ENCODE measurements at regions not wholly inside any gene's neighbourhood (a gene's known extent, or its start where the extent isn't known, plus 50 kb on each side); places are given as distances from the start of the nearest gene placed in this dataset.

DNA sequence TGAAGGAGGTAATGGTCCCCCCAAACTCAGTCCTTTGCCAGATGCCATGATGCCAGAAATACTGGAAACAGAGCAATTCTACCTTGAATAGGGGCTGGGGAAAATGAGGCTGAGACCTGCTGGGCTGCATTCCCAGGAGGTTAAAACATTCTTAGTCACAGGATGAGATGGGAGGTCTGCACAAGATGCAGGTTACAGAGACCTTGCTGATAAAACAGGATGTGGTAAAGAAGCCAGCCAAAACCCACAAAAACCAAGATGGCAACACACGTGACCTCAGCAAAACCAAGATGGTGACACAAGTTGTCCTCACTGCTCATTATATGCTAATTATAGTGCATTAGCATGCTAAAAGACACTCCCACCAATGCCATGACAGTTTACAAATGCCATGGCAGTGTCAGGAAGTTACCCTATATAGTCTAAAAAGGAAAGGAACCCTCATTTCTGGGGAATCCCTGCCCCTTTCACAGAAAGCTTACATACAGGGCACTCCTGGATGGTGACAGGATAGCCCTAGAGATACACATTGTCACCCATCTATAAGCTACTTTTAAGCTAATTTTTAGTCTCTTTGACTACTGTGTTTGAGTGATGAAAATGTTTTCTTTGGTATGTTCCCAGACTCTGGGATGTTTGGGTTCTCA lies 979.7 kb downstream of the TBC1D32 start:
- Histone ChIP-seq H3K27me3 (no peaks in the 10 kb centered on the region), H3K36me3 (no peaks in the 10 kb centered on the region), H3K27ac (no peak overlapping the region), H3K9me3 (no peaks in the 10 kb centered on the region), H3K4me1 (no peaks in the 10 kb centered on the region), H3K4me3 (no peak overlapping the region)
- intact Hi-C loops (cut with DNase I; ENCODE audit: low total_unique reads), result no loop called here
- TF ChIP-seq, protein P1, sequence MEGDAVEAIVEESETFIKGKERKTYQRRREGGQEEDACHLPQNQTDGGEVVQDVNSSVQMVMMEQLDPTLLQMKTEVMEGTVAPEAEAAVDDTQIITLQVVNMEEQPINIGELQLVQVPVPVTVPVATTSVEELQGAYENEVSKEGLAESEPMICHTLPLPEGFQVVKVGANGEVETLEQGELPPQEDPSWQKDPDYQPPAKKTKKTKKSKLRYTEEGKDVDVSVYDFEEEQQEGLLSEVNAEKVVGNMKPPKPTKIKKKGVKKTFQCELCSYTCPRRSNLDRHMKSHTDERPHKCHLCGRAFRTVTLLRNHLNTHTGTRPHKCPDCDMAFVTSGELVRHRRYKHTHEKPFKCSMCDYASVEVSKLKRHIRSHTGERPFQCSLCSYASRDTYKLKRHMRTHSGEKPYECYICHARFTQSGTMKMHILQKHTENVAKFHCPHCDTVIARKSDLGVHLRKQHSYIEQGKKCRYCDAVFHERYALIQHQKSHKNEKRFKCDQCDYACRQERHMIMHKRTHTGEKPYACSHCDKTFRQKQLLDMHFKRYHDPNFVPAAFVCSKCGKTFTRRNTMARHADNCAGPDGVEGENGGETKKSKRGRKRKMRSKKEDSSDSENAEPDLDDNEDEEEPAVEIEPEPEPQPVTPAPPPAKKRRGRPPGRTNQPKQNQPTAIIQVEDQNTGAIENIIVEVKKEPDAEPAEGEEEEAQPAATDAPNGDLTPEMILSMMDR (IDR thresholded peaks at IDR 0.05), result no peak
- no peak for TF ChIP-seq POLR2A (IDR thresholded peaks at IDR 0.05)
- no peak for DNase-seq

DNA sequence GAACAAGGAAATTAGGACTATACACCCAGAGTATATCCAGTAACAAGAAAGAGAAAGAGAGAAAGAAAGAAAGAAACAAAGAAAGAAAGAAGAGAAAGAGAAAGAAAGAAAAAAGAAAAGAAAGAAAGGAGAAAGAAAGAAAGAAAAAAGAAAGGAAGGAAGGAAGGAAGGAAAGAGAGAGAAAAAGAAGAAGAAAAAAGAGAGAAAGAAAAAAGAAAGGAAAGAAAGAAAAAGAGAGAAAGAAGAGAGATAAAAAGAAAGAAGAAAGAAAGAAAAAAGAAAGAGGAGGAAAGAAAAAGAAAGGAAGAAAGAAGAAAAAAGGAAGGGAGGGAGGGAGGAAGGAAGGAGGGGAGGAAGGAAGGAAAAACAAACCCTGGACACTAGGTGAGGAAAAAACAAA lies 981.8 kb downstream of the TBC1D32 start:
- Histone ChIP-seq H3K27me3 (no peaks in the 10 kb centered on the region), H3K36me3 (no peaks in the 10 kb centered on the region), H3K9me3 (no peaks in the 10 kb centered on the region), H3K4me1 (no peaks in the 10 kb centered on the region), H3K27ac (no peak overlapping the region), H3K4me3 (no peak overlapping the region)
- intact Hi-C loops (cut with DNase I; ENCODE audit: low total_unique reads), result no loop called here
- DNase-seq, result no peak
- no peak for TF ChIP-seq POLR2A (IDR thresholded peaks at IDR 0.05)
- TF ChIP-seq, protein P1 (IDR thresholded peaks at IDR 0.05), result no peak

DNA sequence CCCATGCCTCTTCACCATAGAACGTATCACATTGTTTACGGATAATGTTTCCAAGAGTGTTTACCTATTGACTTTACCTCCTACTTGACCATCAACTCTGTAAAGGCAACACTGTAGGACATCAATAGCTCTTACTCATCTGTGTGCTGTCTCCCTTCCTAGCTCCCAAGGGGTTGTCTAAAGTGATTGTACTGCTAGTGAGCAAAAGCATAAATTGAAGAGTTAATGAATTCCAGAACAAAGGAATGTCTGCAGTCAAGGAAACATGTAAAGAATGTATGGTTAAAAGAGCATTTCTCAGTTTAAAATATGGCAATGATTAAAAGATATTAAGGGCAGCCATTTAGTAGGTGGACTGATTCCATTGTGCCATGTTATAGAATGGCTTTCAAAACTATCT lies 985.4 kb downstream of the TBC1D32 start:
- no peaks in the 10 kb centered on the region for H3K27me3 ChIP-seq
- H3K9me3 ChIP-seq, result no peaks in the 10 kb centered on the region
- no peaks in the 10 kb centered on the region for H3K36me3 ChIP-seq
- no peak overlapping the region for H3K4me3 ChIP-seq
- intact Hi-C loops (cut with DNase I; ENCODE audit: low total_unique reads), result no loop called here
- H3K4me1 ChIP-seq, result no peaks in the 10 kb centered on the region
- no peak overlapping the region for H3K27ac ChIP-seq
- DNase-seq, result no peak
- no peak for TF ChIP-seq POLR2A (IDR thresholded peaks at IDR 0.05)
- TF ChIP-seq, protein P1 (IDR thresholded peaks at IDR 0.05), result no peak

DNA sequence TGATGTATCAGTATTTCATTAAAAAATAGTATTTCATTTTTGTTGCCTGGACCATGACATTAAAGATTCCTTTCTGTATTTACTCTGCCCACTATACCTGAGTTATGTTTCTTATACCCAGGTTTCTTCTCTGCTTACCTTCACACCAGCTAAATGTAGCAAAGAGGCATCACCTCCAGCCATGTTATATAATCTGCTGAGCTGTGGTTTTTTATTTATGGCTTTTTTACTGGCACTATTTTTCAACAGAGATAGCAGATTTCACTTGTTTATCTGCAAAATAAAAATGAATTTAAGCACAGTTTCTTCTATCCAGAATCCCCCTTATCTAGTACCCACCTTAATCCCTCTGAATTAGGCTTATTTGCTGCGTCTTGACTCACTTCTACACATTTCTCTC lies 979.0 kb upstream of the MAN1A1 start:
- Histone ChIP-seq H3K27ac (no peak overlapping the region), H3K4me1 (no peaks in the 10 kb centered on the region), H3K9me3 (no peaks in the 10 kb centered on the region), H3K4me3 (no peak overlapping the region), H3K36me3 (no peaks in the 10 kb centered on the region), H3K27me3 (no peaks in the 10 kb centered on the region)
- no peak for TF ChIP-seq POLR2A (IDR thresholded peaks at IDR 0.05)
- TF ChIP-seq, protein P1 (IDR thresholded peaks at IDR 0.05), result no peak
- DNase-seq, result no peak
- intact Hi-C loops (cut with DNase I; ENCODE audit: low total_unique reads), result no loop called here

DNA sequence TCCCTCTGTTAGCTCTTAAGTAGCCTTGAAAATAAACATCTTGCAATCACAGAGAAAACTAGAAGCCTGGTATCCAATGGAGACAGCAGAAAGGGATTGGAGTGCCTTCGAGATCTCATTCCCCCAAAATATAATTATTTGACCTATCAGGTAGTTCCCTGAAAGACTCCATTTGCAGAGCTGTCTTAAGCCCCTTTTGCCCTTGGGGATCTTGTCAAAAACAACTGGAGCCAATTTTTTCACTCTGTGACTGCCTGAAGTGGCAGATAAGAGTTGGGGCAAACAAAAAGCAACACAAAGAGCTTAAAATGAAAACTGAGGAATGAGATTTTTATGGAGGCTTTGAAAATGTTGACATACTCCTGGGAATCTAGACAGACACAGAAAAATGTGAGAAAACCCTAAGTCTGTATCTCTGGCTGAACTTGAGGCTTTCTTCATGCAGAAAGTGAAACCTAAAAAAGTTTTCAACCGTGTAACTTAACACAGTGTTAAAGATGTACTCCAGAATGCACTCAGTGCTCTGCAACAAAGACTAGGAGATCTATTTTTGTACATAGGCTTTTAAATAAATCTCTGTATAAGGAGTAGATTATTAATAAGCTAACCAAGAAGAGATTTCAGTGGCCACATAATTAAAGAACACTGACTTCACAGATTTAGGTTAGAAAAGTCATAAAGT lies 971.1 kb upstream of the MAN1A1 start:
- no peaks in the 10 kb centered on the region for H3K27me3 ChIP-seq
- no peak overlapping the region for H3K4me3 ChIP-seq
- H3K4me1 ChIP-seq, result no peaks in the 10 kb centered on the region
- no peaks in the 10 kb centered on the region for H3K9me3 ChIP-seq
- no peaks in the 10 kb centered on the region for H3K36me3 ChIP-seq
- intact Hi-C loops (cut with DNase I; ENCODE audit: low total_unique reads), result no loop called here
- H3K27ac ChIP-seq, result no peak overlapping the region
- TF ChIP-seq, protein P1 (IDR thresholded peaks at IDR 0.05), result no peak
- no peak for TF ChIP-seq POLR2A (IDR thresholded peaks at IDR 0.05)
- no peak for DNase-seq

Data from uterus (tissue), 3 donors.